HG03095 (cell line): ENCODE measurements at regions not wholly inside any gene's neighbourhood (a gene's known extent, or its start where the extent isn't known, plus 50 kb on each side); places are given as distances from the start of the nearest gene placed in this dataset.

Experiments
- ATAC-seq: cut with Tn5 transposase; IDR thresholded peaks from one replicate; pipeline ENCODE4 v1.9.1; 2021; ENCODE audit warnings: moderate library complexity; ENCODE audit not compliant: unreplicated experiment

DNA sequence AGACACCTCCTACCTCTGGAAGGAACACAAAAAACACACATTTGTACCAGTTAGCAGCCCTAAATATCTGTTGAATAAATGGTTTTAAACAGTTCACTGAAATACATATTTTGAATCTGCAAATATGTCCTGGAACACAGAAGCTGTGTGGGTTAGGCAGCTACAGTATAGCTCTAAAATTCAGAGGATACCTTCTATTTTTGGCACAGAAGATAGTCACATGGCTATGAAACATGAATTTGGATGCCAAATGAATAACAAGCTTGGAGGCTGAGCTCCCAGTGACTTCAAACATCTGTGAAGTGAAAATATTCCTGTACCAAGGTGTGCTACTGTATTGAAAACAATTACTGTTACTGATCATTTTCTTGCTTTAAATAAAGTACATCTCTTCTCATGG is 391.5 kb upstream of the ADGRL2 start:
- ATAC-seq = no peak

DNA sequence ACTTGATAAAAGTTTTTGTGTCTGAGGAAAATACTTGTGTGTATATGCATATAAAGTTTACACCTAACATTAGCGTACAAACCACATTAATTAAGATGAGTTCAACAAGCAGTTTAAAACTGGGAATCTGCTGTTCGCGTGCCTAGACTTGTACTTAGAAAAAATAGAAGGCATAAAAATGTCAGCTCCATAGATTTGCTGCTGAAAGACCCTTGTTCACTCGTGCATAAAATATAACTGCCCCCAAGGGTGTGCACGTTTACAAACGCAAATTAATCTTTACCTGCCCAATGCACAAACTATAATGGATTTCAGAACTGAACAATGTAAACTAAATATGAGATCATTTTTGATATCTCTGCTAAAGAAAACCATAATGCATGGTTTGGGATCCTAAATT is 392.3 kb upstream of the ADGRL2 start:
- no peak for ATAC-seq

DNA sequence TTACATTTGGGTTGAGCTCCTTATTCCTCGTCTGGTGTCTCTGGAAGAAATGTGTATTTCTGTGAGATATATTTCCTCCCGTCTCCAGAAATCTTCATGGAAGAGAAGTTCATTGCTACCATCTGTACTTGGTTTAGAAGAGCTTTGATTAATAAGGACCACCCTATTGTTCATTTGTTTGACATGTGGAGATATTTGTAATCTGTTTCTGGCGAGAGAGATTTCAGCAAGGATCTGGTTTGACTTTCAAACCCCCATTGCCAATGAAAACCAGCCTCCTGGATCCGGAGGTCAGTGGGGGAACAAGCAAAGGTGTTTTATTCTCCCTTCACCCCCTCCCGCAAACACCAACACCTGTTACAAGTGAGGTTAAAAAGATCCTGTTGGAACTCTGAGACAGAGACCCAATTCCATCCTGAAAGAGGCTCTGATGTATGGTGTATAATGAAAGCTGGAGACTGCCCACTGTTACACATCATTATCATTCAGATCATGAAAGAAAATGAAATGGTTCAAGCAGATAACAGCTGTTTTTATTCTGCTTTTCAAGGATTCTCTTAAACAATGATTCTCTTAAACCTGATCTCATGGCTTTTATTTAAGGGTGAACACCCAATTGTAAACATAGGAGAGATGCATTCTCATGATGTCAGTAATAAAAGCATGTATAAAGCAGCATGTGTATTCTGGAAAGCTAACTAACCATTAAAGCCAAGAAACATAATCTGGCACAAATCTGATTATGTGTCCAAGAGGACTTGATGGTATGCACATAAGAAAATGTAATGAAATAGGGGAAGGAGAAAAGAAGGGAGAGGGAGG is 393.5 kb upstream of the ADGRL2 start:
- ATAC-seq = no peak

DNA sequence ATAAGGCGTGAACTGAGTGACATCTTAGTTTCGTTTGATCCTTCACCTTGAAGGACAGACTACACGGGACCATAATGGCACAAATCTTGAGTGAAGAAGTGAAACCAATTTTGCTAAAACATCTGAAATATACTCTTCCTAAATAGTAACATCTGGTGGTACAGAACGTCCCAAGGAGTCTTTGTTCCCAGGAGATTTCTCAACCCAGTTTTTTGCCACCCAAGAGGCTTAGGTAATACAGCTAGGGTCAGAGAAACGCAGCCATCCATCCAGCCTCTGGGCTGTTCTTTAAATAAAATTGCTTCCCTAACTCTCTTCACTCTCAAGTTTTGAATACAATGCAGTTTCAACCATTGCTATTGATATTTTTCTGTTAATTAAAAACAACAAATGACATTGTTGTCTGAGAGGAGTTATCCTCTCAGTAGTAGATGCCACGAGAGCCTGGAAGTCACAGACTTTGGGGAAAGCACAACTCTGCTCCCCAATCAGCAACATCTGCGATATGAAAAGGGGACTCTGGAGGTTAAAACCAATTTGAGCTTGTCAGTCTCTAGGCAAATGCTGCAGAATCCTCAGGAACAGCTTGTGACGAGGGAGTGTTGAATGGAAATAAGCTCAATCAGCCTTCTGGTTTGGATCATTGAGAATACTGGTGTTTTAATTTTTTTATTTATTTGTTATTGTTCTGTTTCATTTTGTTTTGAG is 394.3 kb upstream of the ADGRL2 start:
- ATAC-seq = no peak

DNA sequence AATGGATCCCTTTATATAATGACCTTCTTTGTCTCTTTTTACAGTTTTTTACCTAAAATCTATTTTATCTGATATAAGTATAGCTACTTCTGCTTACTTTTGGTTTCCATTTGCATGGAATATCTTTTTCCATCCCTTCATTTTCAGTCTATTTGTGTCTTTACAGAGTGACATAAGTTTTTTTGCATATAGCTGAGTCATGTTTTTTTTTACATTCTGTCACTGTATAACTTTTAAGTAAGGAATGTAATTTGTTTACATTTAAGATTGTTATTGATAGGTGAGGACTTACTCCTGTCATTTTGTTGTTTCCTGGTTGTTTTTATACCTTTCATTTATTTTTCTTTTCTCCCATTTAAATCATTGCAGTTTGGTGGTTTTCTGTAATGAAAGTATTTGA is 402.7 kb upstream of the ADGRL2 start:
- ATAC-seq = no peak

DNA sequence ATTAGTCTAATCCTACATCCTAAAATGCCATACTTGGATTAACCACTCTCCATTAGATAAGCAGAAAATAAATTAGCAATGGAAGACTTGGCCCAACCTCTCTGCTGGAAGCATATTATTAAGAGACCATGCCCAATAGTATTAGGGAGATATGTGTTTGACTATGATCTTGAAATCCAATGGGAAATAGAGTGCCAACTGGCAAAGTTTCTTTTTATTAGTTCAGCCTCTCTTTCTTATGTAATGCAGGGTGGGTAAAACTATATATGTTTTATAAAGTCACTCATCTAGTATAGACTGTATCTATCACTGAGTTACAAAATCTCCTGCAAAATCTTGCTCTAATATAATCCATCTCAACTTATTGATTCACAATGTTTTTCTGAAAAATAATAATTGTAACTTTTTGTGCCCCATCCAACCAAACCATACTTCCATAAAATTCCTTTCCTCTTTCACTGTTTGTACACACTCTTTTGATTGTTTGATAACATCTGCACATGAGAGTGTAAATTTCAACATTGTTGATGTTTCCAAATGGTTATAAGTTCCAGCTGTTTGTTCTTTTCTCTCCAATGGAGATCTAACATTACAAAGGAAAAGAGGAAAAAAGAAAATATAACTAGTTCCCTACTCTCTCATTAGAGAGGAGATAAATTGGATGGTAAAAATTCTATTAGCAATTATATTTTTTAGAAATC is 408.1 kb upstream of the ADGRL2 start:
- ATAC-seq = no peak

DNA sequence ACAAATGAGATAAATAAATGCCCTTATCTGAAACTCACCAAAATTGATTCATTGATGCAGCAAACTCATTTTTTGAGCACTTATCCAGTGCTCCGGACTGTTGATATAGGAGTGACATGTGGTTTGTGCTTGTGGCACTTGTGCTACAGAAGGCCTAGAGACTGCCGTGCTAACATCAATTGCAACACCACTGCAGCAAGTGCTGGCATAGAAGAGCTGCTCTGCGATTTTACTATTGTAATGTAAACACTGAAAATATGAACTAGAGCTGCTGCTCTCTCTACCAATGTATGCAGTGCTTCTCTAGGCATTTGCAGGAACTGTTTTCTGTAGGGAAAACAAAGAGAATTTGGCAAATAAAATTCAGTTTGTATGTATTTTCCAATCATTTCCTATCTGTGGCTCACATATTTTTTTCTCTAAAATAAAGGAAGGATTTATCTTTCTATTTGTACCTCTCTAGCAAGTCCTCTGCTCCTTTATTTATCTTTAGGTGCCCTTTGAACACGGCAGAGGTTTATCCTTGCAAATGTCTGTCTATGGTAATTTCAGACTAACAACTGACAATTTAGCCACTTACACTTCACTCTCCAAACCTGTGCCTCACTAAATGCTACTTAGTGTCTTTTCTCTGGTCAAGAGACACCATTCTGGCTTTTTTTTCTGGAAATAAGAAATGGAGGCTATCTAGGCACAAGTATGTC is 409.5 kb upstream of the ADGRL2 start:
- ATAC-seq = no peak

DNA sequence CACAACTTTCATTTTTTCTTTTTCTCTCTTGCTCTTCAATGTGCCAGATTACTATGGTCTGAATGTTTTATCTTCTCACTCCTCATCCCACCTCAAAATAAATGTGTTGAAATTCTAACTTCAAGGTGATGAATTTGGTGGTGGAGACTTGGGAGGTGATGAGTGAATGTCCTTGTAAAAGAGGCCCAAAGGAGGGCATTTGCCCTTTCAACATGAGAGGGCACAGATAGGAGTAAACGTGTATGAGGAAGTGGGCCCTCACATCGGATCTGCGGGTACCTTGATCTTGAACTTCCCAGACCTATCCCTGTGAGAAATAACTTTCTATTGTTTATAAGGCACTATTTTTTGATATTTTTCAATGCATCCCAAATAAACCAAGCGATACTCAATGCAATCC is 412.3 kb upstream of the ADGRL2 start:
- ATAC-seq = no peak

DNA sequence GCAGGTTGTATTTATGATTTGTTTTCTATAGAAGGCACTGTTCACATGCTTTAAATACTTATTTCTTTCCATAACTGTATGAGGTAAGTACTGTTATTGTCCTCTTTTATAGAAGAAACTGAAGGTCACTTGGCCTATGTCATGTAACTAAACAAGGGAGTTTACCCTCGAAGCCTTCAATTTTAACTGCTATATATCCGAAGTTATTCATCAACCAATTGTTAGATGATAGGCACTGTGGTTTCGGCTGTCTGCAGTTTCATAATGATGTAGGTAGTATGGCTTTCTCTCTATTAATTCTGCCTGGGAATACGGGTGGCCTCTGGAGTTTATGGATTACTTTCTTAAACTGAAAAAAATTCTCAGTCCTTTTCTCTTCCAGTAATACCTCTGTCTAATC is 413.3 kb upstream of the ADGRL2 start:
- ATAC-seq = no peak

DNA sequence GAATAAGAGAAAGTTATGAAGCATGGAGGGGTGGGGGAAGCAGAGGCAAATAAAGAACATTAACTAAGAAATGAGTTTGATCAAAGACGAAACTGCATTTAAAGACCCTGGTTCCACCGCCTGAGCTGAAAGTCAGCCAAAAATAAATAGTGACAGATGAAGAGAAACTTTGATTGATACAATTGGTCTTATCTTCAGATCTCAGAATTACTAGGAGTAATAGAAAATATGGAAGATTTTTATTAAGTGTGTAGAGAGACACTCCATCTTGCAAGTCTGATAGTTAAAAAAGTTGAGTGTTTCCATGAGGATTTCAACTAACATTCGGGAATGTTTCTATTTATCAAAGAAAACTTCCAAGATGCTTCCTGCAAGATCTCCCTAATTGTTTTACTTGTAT is 418.2 kb upstream of the ADGRL2 start:
- ATAC-seq = no peak

DNA sequence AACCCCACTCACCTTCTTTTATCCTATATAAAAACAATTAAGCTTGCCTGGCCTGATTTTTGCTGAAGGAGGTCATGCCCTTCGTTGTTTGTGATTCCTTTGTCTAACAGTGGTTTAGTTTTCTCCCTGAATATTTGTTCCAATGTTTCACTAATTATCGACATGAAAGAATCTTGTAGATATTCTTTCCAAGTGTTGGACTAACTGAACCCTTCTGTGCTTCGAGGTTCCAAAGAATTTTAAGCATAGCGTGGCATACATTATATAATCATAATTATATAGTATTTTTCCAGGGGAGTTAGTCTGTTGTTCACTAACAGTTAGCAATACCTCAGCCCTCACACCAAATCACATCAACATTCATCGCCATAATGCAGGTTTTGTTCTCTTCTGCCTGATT is 418.9 kb upstream of the ADGRL2 start:
- no peak for ATAC-seq

DNA sequence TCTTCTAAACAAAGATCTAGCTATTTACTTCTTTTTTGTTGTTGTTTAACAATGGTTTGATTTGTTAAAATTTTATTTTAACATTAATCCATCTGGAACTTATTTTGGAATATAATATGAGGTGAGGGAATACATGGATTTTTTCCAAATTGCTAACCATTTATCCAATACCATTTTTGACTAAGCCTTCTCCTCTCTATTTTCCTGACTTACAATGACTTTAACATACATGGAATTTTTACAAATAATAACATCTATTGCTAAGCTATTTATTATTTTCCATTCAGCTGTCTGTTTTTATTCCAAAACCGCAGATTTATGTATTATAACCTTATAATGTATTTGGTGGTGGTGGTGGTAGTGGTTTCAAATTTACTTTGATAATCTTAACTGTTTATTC is 420.3 kb upstream of the ADGRL2 start:
- ATAC-seq = no peak

DNA sequence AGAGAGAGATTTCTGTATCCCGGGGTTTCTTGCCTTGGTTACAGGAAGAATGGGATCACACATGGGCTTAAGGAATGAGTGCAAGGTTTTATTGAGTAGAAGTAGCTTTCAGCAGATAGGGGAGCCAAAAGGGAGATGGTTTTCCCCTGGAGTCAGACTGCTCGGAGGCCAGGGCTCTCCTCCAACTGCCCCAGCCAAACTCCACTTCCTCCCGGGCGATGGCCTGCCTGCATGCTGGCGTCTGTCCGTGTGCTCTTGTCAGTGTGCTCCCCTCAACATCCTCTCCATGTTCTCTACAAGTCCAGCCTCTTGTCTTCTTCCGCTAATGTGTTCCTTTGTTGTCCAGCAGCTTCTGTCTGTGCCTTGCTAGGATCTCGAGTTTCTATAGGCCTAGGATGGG is 421.3 kb upstream of the ADGRL2 start:
- ATAC-seq = no peak

DNA sequence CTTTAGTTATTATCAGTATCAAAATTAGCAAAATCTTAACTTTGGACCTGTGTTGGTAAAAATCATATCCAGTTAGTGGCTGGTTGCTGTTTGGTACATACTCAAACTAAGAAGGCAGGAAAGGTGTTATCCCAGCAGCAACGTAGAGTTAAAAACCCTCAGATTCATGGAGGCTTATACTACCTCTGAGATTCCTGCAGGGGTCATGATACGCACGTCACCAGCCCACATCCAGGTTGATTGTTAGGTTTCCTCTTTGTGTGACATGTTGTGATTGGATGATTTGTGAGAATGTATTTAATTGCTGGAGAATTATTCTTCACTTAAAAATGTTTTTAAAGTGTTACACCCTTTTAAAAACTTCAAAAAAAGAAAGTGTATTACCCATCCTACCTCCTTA is 423.3 kb upstream of the ADGRL2 start:
- ATAC-seq = no peak

DNA sequence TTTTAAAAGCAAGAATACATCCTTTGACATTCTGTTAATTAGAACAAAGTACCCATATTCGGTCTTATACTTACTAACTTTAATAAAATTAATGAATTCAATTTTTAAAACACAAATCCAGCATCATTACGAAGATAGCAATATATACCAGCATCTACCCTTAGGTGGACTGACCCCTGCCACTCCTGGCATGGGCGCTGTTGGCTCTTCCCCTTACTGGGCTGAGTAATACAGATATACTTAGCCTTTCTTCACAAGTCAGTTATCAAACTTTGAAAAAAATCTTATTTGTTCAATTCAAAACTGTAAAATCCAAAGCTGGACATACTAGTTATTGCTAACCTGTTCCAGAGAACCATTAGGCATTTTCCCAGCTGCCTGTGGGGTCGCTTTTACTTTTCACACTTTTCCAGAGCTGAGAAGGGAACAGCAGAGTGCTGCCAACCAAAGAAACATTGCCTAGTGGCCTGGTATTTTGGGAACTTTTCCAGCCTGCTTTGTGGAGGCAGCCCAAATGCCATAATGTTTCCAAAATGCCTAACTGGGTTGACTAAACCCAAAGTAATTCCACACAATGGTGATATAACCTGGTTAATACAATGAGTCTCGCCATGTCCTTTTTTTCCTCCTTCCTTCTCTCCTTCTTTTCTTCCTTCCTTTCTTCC is 424.7 kb upstream of the ADGRL2 start:
- no peak for ATAC-seq

DNA sequence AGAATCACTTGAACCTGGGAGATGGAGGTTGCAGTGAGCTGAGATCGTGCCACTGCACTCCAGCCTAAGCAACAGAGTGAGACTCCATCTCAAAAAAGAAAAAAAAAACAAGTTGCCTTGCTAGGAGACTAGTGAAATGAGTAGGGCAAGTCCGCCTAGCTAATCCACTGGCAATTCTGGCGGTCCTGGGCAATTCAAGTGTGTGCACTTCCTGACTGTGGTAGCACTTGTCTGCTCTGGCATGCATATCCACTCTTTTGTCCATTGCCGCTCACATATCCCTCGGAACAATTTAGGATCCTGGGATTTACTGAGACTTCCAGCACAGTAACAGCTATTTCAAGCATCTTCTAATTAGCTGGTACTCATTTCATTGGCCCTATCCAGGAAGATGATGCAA is 426.3 kb upstream of the ADGRL2 start:
- ATAC-seq = no peak

DNA sequence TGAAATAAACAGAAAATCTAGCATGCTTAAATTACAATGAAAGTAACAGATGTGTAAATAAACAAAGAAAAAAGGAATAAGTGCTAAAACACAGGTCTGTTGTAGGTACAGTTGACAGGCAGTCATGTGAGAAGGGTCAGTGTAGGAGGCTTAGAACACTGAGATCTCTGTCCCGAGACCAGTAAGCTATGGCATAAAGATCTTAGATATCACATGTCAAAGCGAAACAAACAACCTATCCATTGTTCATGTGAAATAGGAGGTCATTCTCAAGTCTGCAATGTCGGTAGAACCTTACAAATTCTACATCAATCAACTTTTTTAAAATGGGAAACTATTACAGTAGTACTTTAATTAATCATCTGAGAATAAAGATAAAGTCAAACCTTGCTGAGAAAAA is 428.9 kb upstream of the ADGRL2 start:
- no peak for ATAC-seq

DNA sequence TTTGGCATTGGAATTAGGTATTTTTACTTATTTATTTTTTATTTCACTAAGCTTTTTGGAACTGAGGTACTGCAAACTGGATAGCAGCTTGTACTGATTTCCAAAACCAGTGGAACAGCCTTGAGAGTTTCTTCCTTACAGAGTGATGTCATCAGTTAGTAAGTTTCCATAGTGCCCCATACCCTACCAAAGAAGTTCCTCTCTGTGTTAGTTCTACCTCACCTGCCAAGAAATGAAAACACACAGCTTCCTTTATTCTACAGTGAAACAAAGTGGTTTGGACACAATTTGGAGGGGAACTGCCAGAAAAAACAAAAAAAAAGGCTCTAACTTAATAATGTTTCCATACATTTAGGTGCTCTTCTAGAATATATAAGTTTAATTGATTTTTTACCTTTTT is 430.9 kb upstream of the ADGRL2 start:
- ATAC-seq = no peak

DNA sequence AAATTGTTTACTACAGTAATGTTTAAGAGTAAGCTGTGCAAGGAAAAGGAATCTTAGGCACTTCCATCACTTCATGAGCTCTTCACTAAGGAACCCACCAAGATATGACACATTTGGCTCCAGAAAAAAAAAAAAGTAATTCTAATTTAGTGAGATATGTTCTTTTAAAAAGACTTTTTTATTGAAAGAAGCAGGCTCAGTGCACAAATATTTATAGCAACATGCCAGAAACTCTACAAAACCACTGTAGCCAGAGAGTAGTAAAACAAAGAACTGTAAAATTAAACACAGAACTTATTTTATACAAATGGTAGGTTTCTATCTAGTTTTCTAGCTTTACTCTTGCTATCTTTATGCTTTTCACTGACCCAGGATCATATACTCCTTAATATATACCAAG is 434.6 kb upstream of the ADGRL2 start:
- no peak for ATAC-seq

DNA sequence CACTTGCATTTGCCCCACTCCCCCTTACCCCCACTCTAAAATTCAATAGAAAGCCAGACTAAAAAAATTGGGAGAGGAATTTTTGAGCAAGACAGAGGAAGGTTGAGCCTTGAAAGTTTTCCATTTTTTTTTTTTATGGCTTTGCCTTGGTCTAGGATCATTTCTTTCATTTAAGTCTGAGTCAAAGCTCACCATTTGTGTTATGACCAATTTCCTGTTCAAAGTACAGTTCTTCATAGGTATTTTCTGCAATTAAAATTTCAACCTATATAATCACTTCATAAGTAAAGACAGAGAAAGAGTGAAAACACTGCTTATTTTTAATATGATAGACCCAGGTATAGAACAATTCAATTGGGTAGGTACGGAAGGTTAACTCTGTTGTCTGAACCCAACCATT is 436.6 kb upstream of the ADGRL2 start:
- ATAC-seq = no peak

DNA sequence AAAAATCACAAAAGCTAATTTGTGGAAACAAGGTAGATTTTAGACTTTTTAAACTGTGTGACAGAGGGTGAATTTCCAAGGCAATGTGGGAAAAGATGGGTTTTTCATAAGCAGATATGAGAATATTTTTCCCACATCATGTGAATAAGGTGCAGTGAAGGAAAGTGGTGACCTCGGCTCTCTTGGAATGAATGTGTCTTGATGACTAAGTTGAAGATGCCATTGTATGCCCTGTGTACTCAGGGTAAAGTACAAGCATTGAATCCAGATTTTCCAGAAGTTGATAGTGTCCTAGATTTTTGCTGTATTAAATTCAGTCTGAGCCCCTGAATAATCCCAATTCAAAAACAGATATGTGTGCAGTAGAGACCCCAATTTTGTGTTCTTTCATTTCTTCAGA is 442.6 kb upstream of the ADGRL2 start:
- ATAC-seq = no peak
